NB4 (cell line): ENCODE measurements at regions not wholly inside any gene's neighbourhood (a gene's known extent, or its start where the extent isn't known, plus 50 kb on each side); places are given as distances from the start of the nearest gene placed in this dataset.

Experiments used
- MYC ChIP-seq: IDR thresholded peaks from 2 replicates; pipeline ENCODE4 v1.6.1; 2011; ENCODE audit warnings: low read depth, low read length
- POLR2A ChIP-seq: IDR thresholded peaks from 2 replicates; pipeline ENCODE4 v1.6.1; 2011; ENCODE audit warnings: mild to moderate bottlenecking; ENCODE audit not compliant: insufficient read length; ENCODE audit errors: extremely low read depth
- TF ChIP-seq, protein P1 (sequence below): IDR thresholded peaks from 2 replicates; pipeline ENCODE4 v1.6.1; 2011; ENCODE audit warnings: low read depth, low read length
- TF ChIP-seq, protein P2 (sequence below): IDR thresholded peaks from one replicate; pipeline ENCODE4 v1.5.1; 2012; ENCODE audit warnings: low read depth, low read length

DNA sequence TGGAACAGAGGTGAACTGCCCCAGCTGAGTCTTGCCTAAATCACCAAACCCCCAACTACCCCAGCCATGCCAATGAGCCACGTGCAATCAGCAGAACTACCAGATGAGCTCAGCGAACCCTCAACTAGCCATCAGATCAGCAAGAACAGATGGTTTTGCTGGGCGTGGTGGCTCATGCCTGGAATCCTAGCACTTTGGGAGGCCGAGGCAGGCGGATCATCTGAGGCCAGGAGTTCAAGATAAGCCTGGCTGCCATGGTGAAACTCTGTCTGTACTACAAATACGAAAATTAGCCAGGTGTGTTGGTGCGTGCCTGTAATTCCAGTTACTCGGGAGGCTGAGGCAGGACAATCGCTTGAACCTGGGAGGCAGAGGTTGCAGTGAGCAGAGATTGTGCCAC is 374.3 kb downstream of the NXPE2 start:
- TF ChIP-seq, protein P1, sequence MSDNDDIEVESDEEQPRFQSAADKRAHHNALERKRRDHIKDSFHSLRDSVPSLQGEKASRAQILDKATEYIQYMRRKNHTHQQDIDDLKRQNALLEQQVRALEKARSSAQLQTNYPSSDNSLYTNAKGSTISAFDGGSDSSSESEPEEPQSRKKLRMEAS, result no peak
- TF ChIP-seq POLR2A, result no peak
- TF ChIP-seq, protein P2, sequence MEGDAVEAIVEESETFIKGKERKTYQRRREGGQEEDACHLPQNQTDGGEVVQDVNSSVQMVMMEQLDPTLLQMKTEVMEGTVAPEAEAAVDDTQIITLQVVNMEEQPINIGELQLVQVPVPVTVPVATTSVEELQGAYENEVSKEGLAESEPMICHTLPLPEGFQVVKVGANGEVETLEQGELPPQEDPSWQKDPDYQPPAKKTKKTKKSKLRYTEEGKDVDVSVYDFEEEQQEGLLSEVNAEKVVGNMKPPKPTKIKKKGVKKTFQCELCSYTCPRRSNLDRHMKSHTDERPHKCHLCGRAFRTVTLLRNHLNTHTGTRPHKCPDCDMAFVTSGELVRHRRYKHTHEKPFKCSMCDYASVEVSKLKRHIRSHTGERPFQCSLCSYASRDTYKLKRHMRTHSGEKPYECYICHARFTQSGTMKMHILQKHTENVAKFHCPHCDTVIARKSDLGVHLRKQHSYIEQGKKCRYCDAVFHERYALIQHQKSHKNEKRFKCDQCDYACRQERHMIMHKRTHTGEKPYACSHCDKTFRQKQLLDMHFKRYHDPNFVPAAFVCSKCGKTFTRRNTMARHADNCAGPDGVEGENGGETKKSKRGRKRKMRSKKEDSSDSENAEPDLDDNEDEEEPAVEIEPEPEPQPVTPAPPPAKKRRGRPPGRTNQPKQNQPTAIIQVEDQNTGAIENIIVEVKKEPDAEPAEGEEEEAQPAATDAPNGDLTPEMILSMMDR, result no peak
- no peak for TF ChIP-seq MYC
